ENCODE measurements at regions not wholly inside any gene's neighbourhood (a gene's known extent, or its start where the extent isn't known, plus 50 kb on each side); places are given as distances from the start of the nearest gene placed in this dataset.

GRCh38 chr7:137091396-137091795 is 222.9 kb downstream of the CHRM2 start:
- FAIRE-seq (no peak), DNase-seq (ENCODE audit: insufficient read length, low spot score) (no peak)
- peak; percentile 49 for TF ChIP-seq CTCF (IDR thresholded peaks at IDR 0.05; ENCODE audit: insufficient read depth, missing control alignments)

- no peak for FAIRE-seq
- DNase-seq (ENCODE audit: insufficient read length, low spot score): no peak
- no peak for TF ChIP-seq CTCF (IDR thresholded peaks at IDR 0.05; ENCODE audit: insufficient read depth, missing control alignments)
Measured at GRCh38 chr7:137086896-137087295, 218.4 kb downstream of the CHRM2 start.

- DNase-seq (ENCODE audit: insufficient read length, low spot score) (no peak), FAIRE-seq (no peak)
- TF ChIP-seq CTCF (IDR thresholded peaks at IDR 0.05; ENCODE audit: insufficient read depth, missing control alignments): no peak
Measured at GRCh38 chr7:137084607-137085380, 216.3 kb downstream of the CHRM2 start.

- no peak for FAIRE-seq
- TF ChIP-seq CTCF (IDR thresholded peaks at IDR 0.05; ENCODE audit: insufficient read depth, missing control alignments): no peak
- DNase-seq (ENCODE audit: insufficient read length, low spot score): no peak
Measured at GRCh38 chr7:137082391-137082790, 213.9 kb downstream of the CHRM2 start.

GRCh38 chr7:137081321-137082093 is 213.1 kb downstream of the CHRM2 start:
- peak; percentile 92 for FAIRE-seq

GRCh38 chr7:137080516-137081203 is 212.2 kb downstream of the CHRM2 start:
- TF ChIP-seq CTCF (IDR thresholded peaks at IDR 0.05; ENCODE audit: insufficient read depth, missing control alignments): no peak
- peak; percentile 66 for FAIRE-seq
- no peak for DNase-seq (ENCODE audit: insufficient read length, low spot score)

More at GRCh38 chr7:137081321-137082093, 213.1 kb downstream of the CHRM2 start:
- DNase-seq (ENCODE audit: insufficient read length, low spot score): no peak
- no peak for TF ChIP-seq CTCF (IDR thresholded peaks at IDR 0.05; ENCODE audit: insufficient read depth, missing control alignments)

Measured in D721Med (cell line).